ENCODE measurements at regions not wholly inside any gene's neighbourhood (a gene's known extent, or its start where the extent isn't known, plus 50 kb on each side); places are given as distances from the start of the nearest gene placed in this dataset.

GRCh38 chr1:208944981-208945451, 638.5 kb upstream of the CAMK1G start:
- H3K4me3 ChIP-seq: no peak overlapping the region
- peaks cover 5% of the 10 kb centered on the region for H3K27me3 ChIP-seq (ENCODE audit: insufficient read depth, low read depth)
- H3K4me2 ChIP-seq: no peak overlapping the region
- H3K9me3 ChIP-seq (ENCODE audit: insufficient read depth, low read depth): 0 out of 2 replicates have a peak, but pooled peaks cover 3% of the 10 kb centered on the region
- no peaks in the 10 kb centered on the region for H3F3A ChIP-seq (ENCODE audit: insufficient read depth, low read depth)
- no TSS peak for BruUV-seq (replicated peaks)
- CTCF ChIA-PET: no interaction called here
- POLR2A ChIA-PET (ENCODE audit: unreplicated experiment): no interaction called here
- no peaks in the 10 kb centered on the region for H3K36me3 ChIP-seq (ENCODE audit: low read depth)
- DNase-seq: no peak
- TF ChIP-seq CTCF (conservative IDR thresholded peaks at IDR 0.05) (no peak), EZH2 (IDR thresholded peaks at IDR 0.05; ENCODE audit: low read depth) (no peak)
- H4K20me1 ChIP-seq (ENCODE audit: insufficient read depth): no peaks in the 10 kb centered on the region
- H2AFZ ChIP-seq: no peak overlapping the region
- H3K4me1 ChIP-seq (replicated peaks; ENCODE audit: insufficient read depth): no peaks in the 10 kb centered on the region
- intact Hi-C loops (cut with micrococcal nuclease; ENCODE audit: unreplicated experiment): no loop called here
- no peak overlapping the region for H3K27ac ChIP-seq
- no peaks in the 10 kb centered on the region for H3K9me2 ChIP-seq (ENCODE audit: insufficient read depth)
- no peaks in the 10 kb centered on the region for H3K79me2 ChIP-seq (ENCODE audit: low read depth)

- CTCF ChIA-PET: no interaction called here
- H3K4me1 ChIP-seq (replicated peaks; ENCODE audit: insufficient read depth): no peaks in the 10 kb centered on the region
- POLR2A ChIA-PET (ENCODE audit: unreplicated experiment): no interaction called here
Measured at GRCh38 chr1:208950206-208950605, 633.3 kb upstream of the CAMK1G start.

GRCh38 chr1:208951026-208951525, 632.4 kb upstream of the CAMK1G start:
- peaks cover 5% of the 10 kb centered on the region; the same call in 1 of the 2 replicates for H3K27me3 ChIP-seq (ENCODE audit: insufficient read depth, low read depth)
- H3K36me3 ChIP-seq (ENCODE audit: low read depth): no peaks in the 10 kb centered on the region
- ChIA-PET POLR2A (ENCODE audit: unreplicated experiment) (interaction anchor here (0.6 kb wide), 1 partner anchor 627 kb away, joined by 5 read pairs; no protein-coding TSS in a partner anchor), CTCF (no interaction called here)
- H3K4me2 ChIP-seq: no peak overlapping the region
- no peaks in the 10 kb centered on the region for H3K9me2 ChIP-seq (ENCODE audit: insufficient read depth)
- no peak for DNase-seq
- H2AFZ ChIP-seq: no peak overlapping the region
- H3K79me2 ChIP-seq (ENCODE audit: low read depth): no peaks in the 10 kb centered on the region
- H3F3A ChIP-seq (ENCODE audit: insufficient read depth, low read depth): no peaks in the 10 kb centered on the region
- H4K20me1 ChIP-seq (ENCODE audit: insufficient read depth): no peaks in the 10 kb centered on the region
- H3K4me1 ChIP-seq (replicated peaks; ENCODE audit: insufficient read depth): no peaks in the 10 kb centered on the region
- no peaks in the 10 kb centered on the region for H3K9me3 ChIP-seq (ENCODE audit: insufficient read depth, low read depth)
- no peak for TF ChIP-seq EZH2 (IDR thresholded peaks at IDR 0.05; ENCODE audit: low read depth)
- no peak overlapping the region for H3K4me3 ChIP-seq
- no TSS peak for BruUV-seq (replicated peaks)
- intact Hi-C loops (cut with micrococcal nuclease; ENCODE audit: unreplicated experiment): no loop called here
- H3K27ac ChIP-seq: no peak overlapping the region

More at GRCh38 chr1:208950206-208950605, 633.3 kb upstream of the CAMK1G start:
- no peaks in the 10 kb centered on the region for H3F3A ChIP-seq (ENCODE audit: insufficient read depth, low read depth)
- H3K27me3 ChIP-seq (ENCODE audit: insufficient read depth, low read depth): peaks cover 5% of the 10 kb centered on the region; the same call in 1 of the 2 replicates
- no peak overlapping the region for H3K4me2 ChIP-seq
- no peak overlapping the region for H3K4me3 ChIP-seq
- H2AFZ ChIP-seq: no peak overlapping the region
- no TSS peak for BruUV-seq (replicated peaks)
- H3K27ac ChIP-seq: no peak overlapping the region
- no peak for DNase-seq
- intact Hi-C loops (cut with micrococcal nuclease; ENCODE audit: unreplicated experiment): no loop called here
- H3K9me2 ChIP-seq (ENCODE audit: insufficient read depth): no peaks in the 10 kb centered on the region
- H3K79me2 ChIP-seq (ENCODE audit: low read depth): no peaks in the 10 kb centered on the region
- H3K36me3 ChIP-seq (ENCODE audit: low read depth): no peaks in the 10 kb centered on the region
- TF ChIP-seq CTCF (conservative IDR thresholded peaks at IDR 0.05) (no peak), EZH2 (IDR thresholded peaks at IDR 0.05; ENCODE audit: low read depth) (no peak)
- H3K9me3 ChIP-seq (ENCODE audit: insufficient read depth, low read depth): 0 out of 2 replicates have a peak, but pooled peaks cover 1% of the 10 kb centered on the region
- H4K20me1 ChIP-seq (ENCODE audit: insufficient read depth): no peaks in the 10 kb centered on the region

- H3K4me3 ChIP-seq: no peak overlapping the region
- H2AFZ ChIP-seq: no peak overlapping the region
- H3K36me3 ChIP-seq (ENCODE audit: low read depth): no peaks in the 10 kb centered on the region
- H3K9me2 ChIP-seq (ENCODE audit: insufficient read depth): no peaks in the 10 kb centered on the region; the same call in 1 of the 2 replicates
- H3F3A ChIP-seq (ENCODE audit: insufficient read depth, low read depth): no peaks in the 10 kb centered on the region
- no peak overlapping the region for H3K4me2 ChIP-seq
- no peaks in the 10 kb centered on the region for H4K20me1 ChIP-seq (ENCODE audit: insufficient read depth)
- DNase-seq: no peak
- no TSS peak for BruUV-seq (replicated peaks)
- no peaks in the 10 kb centered on the region for H3K79me2 ChIP-seq (ENCODE audit: low read depth)
- no peak for TF ChIP-seq EZH2 (IDR thresholded peaks at IDR 0.05; ENCODE audit: low read depth)
- no peak for TF ChIP-seq CTCF (conservative IDR thresholded peaks at IDR 0.05)
- no peak overlapping the region for H3K27ac ChIP-seq
- no peaks in the 10 kb centered on the region for H3K9me3 ChIP-seq (ENCODE audit: insufficient read depth, low read depth)
- no peaks in the 10 kb centered on the region for H3K4me1 ChIP-seq (replicated peaks; ENCODE audit: insufficient read depth)
- intact Hi-C loops (cut with micrococcal nuclease; ENCODE audit: unreplicated experiment): no loop called here
- peaks cover 5% of the 10 kb centered on the region; the same call in 1 of the 2 replicates for H3K27me3 ChIP-seq (ENCODE audit: insufficient read depth, low read depth)
- CTCF ChIA-PET: no interaction called here
- POLR2A ChIA-PET (ENCODE audit: unreplicated experiment): interaction anchor here (0.6 kb wide), 1 partner anchor 627 kb away, joined by 5 read pairs; no protein-coding TSS in a partner anchor
Measured at GRCh38 chr1:208951908-208952307, 631.6 kb upstream of the CAMK1G start.

All from PC-9 (cell line).